Upper lobe of right lung (tissue), 1 donor: ENCODE measurements at regions not wholly inside any gene's neighbourhood (a gene's known extent, or its start where the extent isn't known, plus 50 kb on each side); places are given as distances from the start of the nearest gene placed in this dataset.

Experiments
- ATAC-seq: fragments of 200-7000 bp; cut with Tn5 transposase; one replicate; pipeline ENCODE4 v1.9.1; 2020; ENCODE audit warnings: mild to moderate bottlenecking, moderate library complexity
- DNase-seq: peaks from one replicate; pipeline ENCODE4 v3.0.0-alpha.2; 2020
- H3K27ac ChIP-seq: fragments of 200-600 bp; one replicate; pipeline ENCODE4 v1.8.0; 2022
- H3K27me3 ChIP-seq: fragments of 200-600 bp; one replicate; pipeline ENCODE4 v1.8.0; 2022; ENCODE audit warnings: mild to moderate bottlenecking
- H3K36me3 ChIP-seq: fragments of 200-600 bp; one replicate; pipeline ENCODE4 v1.8.0; 2022
- H3K4me1 ChIP-seq: fragments of 200-600 bp; one replicate; pipeline ENCODE4 v1.8.0; 2022
- H3K4me3 ChIP-seq: fragments of 200-600 bp; one replicate; pipeline ENCODE4 v1.8.0; 2022; ENCODE audit warnings: mild to moderate bottlenecking
- H3K9me3 ChIP-seq: fragments of 200-600 bp; one replicate; pipeline ENCODE4 v1.8.0; 2022
- CTCF ChIP-seq: fragments of 200-600 bp; IDR thresholded peaks from one replicate; pipeline ENCODE4 v1.8.0; 2022; ENCODE audit warnings: antibody characterized with exemption
- intact Hi-C: fragments of 100-400 bp; cut with DNase I; formaldehyde crosslinking; loops from one replicate; pipeline ENCODE4 v1.11.0; 2022
- donor health status: DM: no; HTN: yes; CAD: no; lungs with severe emphysema.

GRCh38 chr12:91913651-91914050, 232.0 kb downstream of the BTG1 start:
- Histone ChIP-seq H3K36me3 (no peaks in the 10 kb centered on the region), H3K27ac (no peak overlapping the region), H3K4me1 (no peaks in the 10 kb centered on the region), H3K4me3 (no peak overlapping the region), H3K9me3 (no peaks in the 10 kb centered on the region), H3K27me3 (no peaks in the 10 kb centered on the region)
- intact Hi-C loops = no loop called here
- no peak for TF ChIP-seq CTCF
- no peak for ATAC-seq
- DNase-seq = no peak

DNA sequence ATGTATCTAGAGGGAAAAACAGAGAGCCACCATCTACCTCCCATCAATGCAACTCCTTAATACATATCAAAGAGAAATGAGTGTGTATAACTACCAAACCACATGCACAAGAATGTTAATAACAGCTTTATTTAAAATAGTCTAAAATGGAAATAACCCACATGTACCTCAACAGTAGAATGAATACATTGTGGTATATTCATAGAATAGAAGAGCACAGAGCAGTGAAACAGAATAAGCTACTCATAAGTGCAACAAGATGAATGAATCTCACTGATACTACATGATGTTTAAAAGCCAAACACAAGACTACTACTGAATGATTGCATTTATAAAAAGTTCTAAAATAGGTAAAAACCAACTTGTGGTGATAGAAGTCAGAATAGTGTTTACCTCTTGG, 232.5 kb downstream of the BTG1 start:
- no peak overlapping the region for H3K27ac ChIP-seq
- TF ChIP-seq CTCF = no peak
- no peaks in the 10 kb centered on the region for H3K36me3 ChIP-seq
- H3K27me3 ChIP-seq = no peaks in the 10 kb centered on the region
- ATAC-seq = no peak
- no peak for DNase-seq
- no peak overlapping the region for H3K4me3 ChIP-seq
- intact Hi-C loops = no loop called here
- no peaks in the 10 kb centered on the region for H3K9me3 ChIP-seq
- H3K4me1 ChIP-seq = no peaks in the 10 kb centered on the region

GRCh38 chr12:91912178-91912577, 233.5 kb downstream of the BTG1 start:
- DNase-seq (no peak), ATAC-seq (no peak)
- intact Hi-C loops = no loop called here
- no peaks in the 10 kb centered on the region for H3K27me3 ChIP-seq
- no peak overlapping the region for H3K4me3 ChIP-seq
- no peaks in the 10 kb centered on the region for H3K36me3 ChIP-seq
- no peaks in the 10 kb centered on the region for H3K4me1 ChIP-seq
- no peak for TF ChIP-seq CTCF
- no peaks in the 10 kb centered on the region for H3K9me3 ChIP-seq
- H3K27ac ChIP-seq = no peak overlapping the region

DNA sequence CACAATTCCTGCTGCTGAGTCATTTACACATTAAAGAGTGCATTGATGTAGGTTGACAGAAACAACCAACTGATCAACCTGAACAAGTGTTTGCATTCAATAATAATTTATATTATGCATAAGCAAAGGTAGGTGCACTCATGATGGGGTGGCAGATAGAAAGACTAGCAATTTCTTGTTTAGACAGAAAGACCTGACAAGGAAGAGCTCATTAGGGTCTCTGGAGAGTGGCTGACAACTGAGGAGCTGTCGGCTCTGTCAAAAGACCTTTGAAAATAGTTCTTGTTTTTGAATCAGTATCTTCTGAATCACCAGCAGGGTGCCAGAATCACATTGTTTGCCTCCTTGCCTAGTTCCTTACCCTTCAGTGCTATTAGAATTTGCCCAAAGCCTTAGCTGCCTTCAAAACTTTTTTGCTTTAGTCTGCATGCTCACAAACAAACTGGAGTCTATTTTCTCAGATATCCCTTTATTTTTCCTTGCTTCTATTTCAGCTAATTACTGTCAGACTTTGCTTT, 234.7 kb downstream of the BTG1 start:
- intact Hi-C loops = no loop called here

DNA sequence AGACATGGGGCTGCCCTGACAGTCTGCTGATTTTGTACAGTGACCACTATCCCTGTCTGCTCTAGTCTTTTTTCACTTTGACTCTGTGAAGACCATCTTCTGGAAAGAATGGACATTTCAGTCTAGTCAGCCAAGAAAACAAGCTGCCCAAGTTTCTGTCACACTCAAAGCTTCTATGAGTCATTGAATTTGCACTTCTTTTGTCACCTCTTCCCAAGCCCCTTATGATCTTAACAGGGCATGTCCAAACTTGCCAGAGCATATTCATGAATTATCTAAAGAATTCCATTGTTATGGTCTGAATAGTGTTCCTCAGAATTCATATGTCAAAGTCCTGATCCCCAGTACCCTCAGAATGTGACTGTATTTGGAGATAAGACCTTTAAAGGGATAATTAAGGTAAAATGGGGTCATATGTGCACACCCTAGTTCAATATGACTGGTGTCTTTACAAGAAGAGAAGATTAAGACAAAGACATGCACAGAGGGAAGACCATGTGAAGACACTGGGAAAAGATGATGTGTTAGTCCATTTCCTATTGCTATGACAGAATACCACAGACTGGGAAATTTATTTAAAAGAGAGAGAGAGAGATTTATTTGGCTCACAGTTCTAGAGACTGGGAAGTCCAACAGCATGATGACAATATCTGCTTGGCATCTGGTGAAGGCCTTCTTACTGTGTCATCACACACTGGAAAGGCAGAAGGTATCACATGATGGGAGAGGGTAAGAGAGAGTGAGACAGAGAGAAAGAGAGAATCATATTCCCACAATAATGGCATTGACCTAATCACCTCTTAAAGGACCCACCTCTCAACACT, 242.6 kb downstream of the BTG1 start:
- ATAC-seq (no peak), DNase-seq (no peak)
- Histone ChIP-seq H3K27me3 (no peaks in the 10 kb centered on the region), H3K4me1 (no peaks in the 10 kb centered on the region), H3K9me3 (no peaks in the 10 kb centered on the region), H3K27ac (no peak overlapping the region), H3K4me3 (no peak overlapping the region), H3K36me3 (no peaks in the 10 kb centered on the region)
- intact Hi-C loops = no loop called here
- no peak for TF ChIP-seq CTCF

More for the DNA sequence above, 234.7 kb downstream of the BTG1 start:
- Histone ChIP-seq H3K4me1 (no peaks in the 10 kb centered on the region), H3K9me3 (no peaks in the 10 kb centered on the region), H3K27ac (no peak overlapping the region), H3K4me3 (no peak overlapping the region), H3K27me3 (no peaks in the 10 kb centered on the region), H3K36me3 (no peaks in the 10 kb centered on the region)
- DNase-seq = no peak
- ATAC-seq = no peak
- TF ChIP-seq CTCF = no peak
